ENCODE measurements at regions not wholly inside any gene's neighbourhood (a gene's known extent, or its start where the extent isn't known, plus 50 kb on each side); places are given as distances from the start of the nearest gene placed in this dataset.

- no peak for TF ChIP-seq CTCF (conservative IDR thresholded peaks at IDR 0.05; ENCODE audit: low read depth, low read length)
- no peak for TF ChIP-seq EZH2 (IDR thresholded peaks at IDR 0.05; ENCODE audit: borderline replicate concordance, low read depth, low read length, poor library complexity, severe bottlenecking)
These were observed 902.5 kb downstream of the KCNJ2 start for GRCh38 chr17:71071837-71072236.
